ENCODE measurements at regions not wholly inside any gene's neighbourhood (a gene's known extent, or its start where the extent isn't known, plus 50 kb on each side); places are given as distances from the start of the nearest gene placed in this dataset.

GRCh38 chr4:18155067-18156041 is 133.8 kb upstream of the LCORL start:
- intact Hi-C loops (cut with DNase I; ENCODE audit: low total_unique reads): no loop called here
- WGBS, 5 donors: 71 to 87% (median 84%) methylated on average over 2 of the region's 2 CpGs
- Histone ChIP-seq H3K4me1 (no peaks in the 10 kb centered on the region), H3K36me3 (no peaks in the 10 kb centered on the region), H3K27ac (no peak overlapping the region), H3K27me3 (replicated peaks in 1 of 7) (no peaks in the 10 kb centered on the region), H3K9me3 (peaks cover 0 to 13% (median 0%) of the 10 kb centered on the region in 8 donors), H3K4me3 (no peak overlapping the region)
- TF ChIP-seq POLR2AphosphoS5 (IDR thresholded peaks at IDR 0.05) (no peak), POLR2A (IDR thresholded peaks at IDR 0.05) (no peak)
- TF ChIP-seq, protein P1, sequence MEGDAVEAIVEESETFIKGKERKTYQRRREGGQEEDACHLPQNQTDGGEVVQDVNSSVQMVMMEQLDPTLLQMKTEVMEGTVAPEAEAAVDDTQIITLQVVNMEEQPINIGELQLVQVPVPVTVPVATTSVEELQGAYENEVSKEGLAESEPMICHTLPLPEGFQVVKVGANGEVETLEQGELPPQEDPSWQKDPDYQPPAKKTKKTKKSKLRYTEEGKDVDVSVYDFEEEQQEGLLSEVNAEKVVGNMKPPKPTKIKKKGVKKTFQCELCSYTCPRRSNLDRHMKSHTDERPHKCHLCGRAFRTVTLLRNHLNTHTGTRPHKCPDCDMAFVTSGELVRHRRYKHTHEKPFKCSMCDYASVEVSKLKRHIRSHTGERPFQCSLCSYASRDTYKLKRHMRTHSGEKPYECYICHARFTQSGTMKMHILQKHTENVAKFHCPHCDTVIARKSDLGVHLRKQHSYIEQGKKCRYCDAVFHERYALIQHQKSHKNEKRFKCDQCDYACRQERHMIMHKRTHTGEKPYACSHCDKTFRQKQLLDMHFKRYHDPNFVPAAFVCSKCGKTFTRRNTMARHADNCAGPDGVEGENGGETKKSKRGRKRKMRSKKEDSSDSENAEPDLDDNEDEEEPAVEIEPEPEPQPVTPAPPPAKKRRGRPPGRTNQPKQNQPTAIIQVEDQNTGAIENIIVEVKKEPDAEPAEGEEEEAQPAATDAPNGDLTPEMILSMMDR (IDR thresholded peaks at IDR 0.05 in 8 of 11, conservative IDR thresholded peaks at IDR 0.05 in 3 of 11): no peak
- no peak for DNase-seq

- Histone ChIP-seq H3K27ac (no peak overlapping the region), H3K4me1 (no peaks in the 10 kb centered on the region), H3K9me3 (peaks cover 0 to 5% (median 0%) of the 10 kb centered on the region in 8 donors), H3K27me3 (replicated peaks in 1 of 7) (no peaks in the 10 kb centered on the region), H3K36me3 (no peaks in the 10 kb centered on the region), H3K4me3 (no peak overlapping the region)
- WGBS, 5 donors: 82 to 95% (median 89%) methylated on average over 9 of the region's 9 CpGs
- no peak for TF ChIP-seq POLR2A (IDR thresholded peaks at IDR 0.05)
- TF ChIP-seq POLR2AphosphoS5 (IDR thresholded peaks at IDR 0.05): no peak
- TF ChIP-seq, protein P1 (IDR thresholded peaks at IDR 0.05 in 8 of 11, conservative IDR thresholded peaks at IDR 0.05 in 3 of 11): no peak
- intact Hi-C loops (cut with DNase I; ENCODE audit: low total_unique reads): no loop called here
- no peak for DNase-seq
These were observed 116.6 kb upstream of the LCORL start for GRCh38 chr4:18138076-18138665.

GRCh38 chr4:18134111-18134510 is 112.6 kb upstream of the LCORL start:
- H3K4me1 ChIP-seq: no peaks in the 10 kb centered on the region
- no peak overlapping the region for H3K27ac ChIP-seq
- intact Hi-C loops (cut with DNase I; ENCODE audit: low total_unique reads): no loop called here
- TF ChIP-seq, protein P1 (IDR thresholded peaks at IDR 0.05 in 8 of 11, conservative IDR thresholded peaks at IDR 0.05 in 3 of 11): no peak
- TF ChIP-seq POLR2AphosphoS5 (IDR thresholded peaks at IDR 0.05): no peak
- no peak for TF ChIP-seq POLR2A (IDR thresholded peaks at IDR 0.05)
- no peak overlapping the region for H3K4me3 ChIP-seq
- no peak for DNase-seq
- H3K27me3 ChIP-seq (replicated peaks in 1 of 7): peaks cover 0 to 10% (median 0%) of the 10 kb centered on the region in 7 donors
- H3K36me3 ChIP-seq: no peaks in the 10 kb centered on the region
- peaks cover 0 to 5% (median 0%) of the 10 kb centered on the region in 8 donors for H3K9me3 ChIP-seq

- Histone ChIP-seq H3K36me3 (no peaks in the 10 kb centered on the region), H3K4me1 (no peaks in the 10 kb centered on the region), H3K27me3 (replicated peaks in 1 of 7) (peaks cover 0 to 17% (median 0%) of the 10 kb centered on the region in 7 donors), H3K27ac (no peak overlapping the region), H3K4me3 (no peak overlapping the region), H3K9me3 (peaks cover 0 to 5% (median 0%) of the 10 kb centered on the region in 8 donors)
- intact Hi-C loops (cut with DNase I; ENCODE audit: low total_unique reads): no loop called here
- 90 to 97% (median 93%) methylated on average over 3 of the region's 3 CpGs for WGBS, 5 donors
- DNase-seq: no peak
- TF ChIP-seq POLR2AphosphoS5 (IDR thresholded peaks at IDR 0.05) (no peak), POLR2A (IDR thresholded peaks at IDR 0.05) (no peak)
- TF ChIP-seq, protein P1 (IDR thresholded peaks at IDR 0.05 in 8 of 11, conservative IDR thresholded peaks at IDR 0.05 in 3 of 11): no peak
These were observed 108.7 kb upstream of the LCORL start for GRCh38 chr4:18130256-18130655.
